ENCODE measurements at regions not wholly inside any gene's neighbourhood (a gene's known extent, or its start where the extent isn't known, plus 50 kb on each side); places are given as distances from the start of the nearest gene placed in this dataset.

GRCh38 chr20:56163806-56164205 lies 84.7 kb upstream of the MC3R start:
- TF ChIP-seq CTCF (IDR thresholded peaks at IDR 0.05) (no peak), POLR2A (IDR thresholded peaks at IDR 0.05) (no peak)

Measured in lower leg skin (tissue), 3 donors.